ENCODE measurements at regions not wholly inside any gene's neighbourhood (a gene's known extent, or its start where the extent isn't known, plus 50 kb on each side); places are given as distances from the start of the nearest gene placed in this dataset.

- TF ChIP-seq TAF1 (IDR thresholded peaks at IDR 0.05; ENCODE audit: low read depth) = no peak
- TF ChIP-seq RAD21 (IDR thresholded peaks at IDR 0.05; ENCODE audit: low read depth) = no peak
- no peak for TF ChIP-seq FOXM1 (IDR thresholded peaks at IDR 0.05; ENCODE audit: borderline replicate concordance, low read depth)
- TF ChIP-seq EP300 (IDR thresholded peaks at IDR 0.05; ENCODE audit: borderline replicate concordance) = no peak
- TF ChIP-seq TEAD4 (IDR thresholded peaks at IDR 0.05) = no peak
- no peak for TF ChIP-seq EGR1 (IDR thresholded peaks at IDR 0.05)
- no peak for TF ChIP-seq REST (IDR thresholded peaks at IDR 0.05; ENCODE audit: low read depth)
- no peak for TF ChIP-seq NFIC (IDR thresholded peaks at IDR 0.05)
- TF ChIP-seq, protein P1, sequence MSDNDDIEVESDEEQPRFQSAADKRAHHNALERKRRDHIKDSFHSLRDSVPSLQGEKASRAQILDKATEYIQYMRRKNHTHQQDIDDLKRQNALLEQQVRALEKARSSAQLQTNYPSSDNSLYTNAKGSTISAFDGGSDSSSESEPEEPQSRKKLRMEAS (IDR thresholded peaks at IDR 0.05) = no peak
- no peak for TF ChIP-seq CREB1 (IDR thresholded peaks at IDR 0.05; ENCODE audit: low read depth)
- no peak for TF ChIP-seq CEBPB (IDR thresholded peaks at IDR 0.05)
- TF ChIP-seq, protein P2, sequence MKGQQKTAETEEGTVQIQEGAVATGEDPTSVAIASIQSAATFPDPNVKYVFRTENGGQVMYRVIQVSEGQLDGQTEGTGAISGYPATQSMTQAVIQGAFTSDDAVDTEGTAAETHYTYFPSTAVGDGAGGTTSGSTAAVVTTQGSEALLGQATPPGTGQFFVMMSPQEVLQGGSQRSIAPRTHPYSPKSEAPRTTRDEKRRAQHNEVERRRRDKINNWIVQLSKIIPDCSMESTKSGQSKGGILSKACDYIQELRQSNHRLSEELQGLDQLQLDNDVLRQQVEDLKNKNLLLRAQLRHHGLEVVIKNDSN (IDR thresholded peaks at IDR 0.05) = no peak
- no peak for TF ChIP-seq YY1 (IDR thresholded peaks at IDR 0.05; ENCODE audit: low read depth)
- no peak for TF ChIP-seq ZBTB7A (IDR thresholded peaks at IDR 0.05; ENCODE audit: low read depth)
These were observed 75.2 kb upstream of the TP53I11 start for GRCh38 chr11:45025716-45026492.

All from Ishikawa (cell line).